ENCODE measurements at regions not wholly inside any gene's neighbourhood (a gene's known extent, or its start where the extent isn't known, plus 50 kb on each side); places are given as distances from the start of the nearest gene placed in this dataset.

DNA sequence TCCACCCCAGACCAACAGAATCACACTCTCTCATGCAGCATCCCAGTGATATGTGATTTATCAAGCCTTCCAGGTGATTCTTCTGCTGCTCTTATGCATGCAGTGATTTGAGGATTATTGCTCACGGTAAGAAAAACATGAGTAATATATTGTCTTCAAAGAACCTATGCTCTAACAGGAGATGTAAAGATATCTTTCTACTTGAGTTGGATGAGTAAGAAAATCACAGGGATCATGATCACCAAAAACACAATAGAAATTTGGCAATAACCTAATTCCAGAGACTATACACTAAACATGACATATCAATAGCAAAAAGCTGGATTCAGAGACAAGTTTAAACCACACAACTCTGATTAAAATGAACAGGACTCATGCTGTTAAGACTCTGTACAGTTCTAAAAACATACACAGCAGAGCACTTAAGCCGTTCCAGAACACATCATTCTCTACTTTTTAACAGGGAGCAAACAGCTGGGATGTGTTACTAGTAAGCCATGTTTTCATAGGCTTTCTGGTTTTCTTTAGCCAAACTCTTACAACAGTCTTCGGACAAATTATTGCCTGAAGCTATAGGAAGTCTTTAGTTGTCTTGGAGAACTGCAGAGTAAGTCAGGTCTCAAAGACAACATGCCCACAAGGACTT is 568.6 kb downstream of the HAO1 start:
- H3K9ac ChIP-seq (ENCODE audit: low read depth, low read length) = no peak overlapping the region
- H3K9me3 ChIP-seq (ENCODE audit: control insufficient read depth, insufficient read depth, low read length) = no peaks in the 10 kb centered on the region
- H3K4me1 ChIP-seq (ENCODE audit: insufficient read depth, low read length) = no peaks in the 10 kb centered on the region
- H3K36me3 ChIP-seq (ENCODE audit: insufficient read depth, low read length) = no peaks in the 10 kb centered on the region

DNA sequence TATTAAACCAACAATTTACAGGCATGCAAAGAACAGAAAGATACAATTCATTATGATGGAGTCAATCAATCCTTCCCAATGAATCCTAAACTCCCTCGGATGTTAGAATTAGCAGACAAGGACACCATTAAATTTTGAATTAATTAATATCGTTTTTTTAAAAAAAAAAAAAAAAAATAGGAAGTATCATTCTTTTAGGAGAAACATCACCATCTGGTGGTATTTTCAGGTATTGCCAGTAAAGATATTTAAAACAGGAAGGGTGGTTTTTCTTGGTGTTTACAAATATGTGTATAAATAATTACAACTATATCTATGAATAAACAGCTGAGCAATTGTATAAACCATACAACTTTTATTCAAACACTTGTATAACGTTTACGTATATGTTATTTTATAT is 564.4 kb downstream of the HAO1 start:
- Histone ChIP-seq H3K4me1 (ENCODE audit: insufficient read depth, low read length) (no peaks in the 10 kb centered on the region; the same call in 1 of the 2 replicates), H3K9me3 (ENCODE audit: control insufficient read depth, insufficient read depth, low read length) (no peaks in the 10 kb centered on the region), H3K9ac (ENCODE audit: low read depth, low read length) (no peak overlapping the region), H3K36me3 (ENCODE audit: insufficient read depth, low read length) (no peaks in the 10 kb centered on the region)

DNA sequence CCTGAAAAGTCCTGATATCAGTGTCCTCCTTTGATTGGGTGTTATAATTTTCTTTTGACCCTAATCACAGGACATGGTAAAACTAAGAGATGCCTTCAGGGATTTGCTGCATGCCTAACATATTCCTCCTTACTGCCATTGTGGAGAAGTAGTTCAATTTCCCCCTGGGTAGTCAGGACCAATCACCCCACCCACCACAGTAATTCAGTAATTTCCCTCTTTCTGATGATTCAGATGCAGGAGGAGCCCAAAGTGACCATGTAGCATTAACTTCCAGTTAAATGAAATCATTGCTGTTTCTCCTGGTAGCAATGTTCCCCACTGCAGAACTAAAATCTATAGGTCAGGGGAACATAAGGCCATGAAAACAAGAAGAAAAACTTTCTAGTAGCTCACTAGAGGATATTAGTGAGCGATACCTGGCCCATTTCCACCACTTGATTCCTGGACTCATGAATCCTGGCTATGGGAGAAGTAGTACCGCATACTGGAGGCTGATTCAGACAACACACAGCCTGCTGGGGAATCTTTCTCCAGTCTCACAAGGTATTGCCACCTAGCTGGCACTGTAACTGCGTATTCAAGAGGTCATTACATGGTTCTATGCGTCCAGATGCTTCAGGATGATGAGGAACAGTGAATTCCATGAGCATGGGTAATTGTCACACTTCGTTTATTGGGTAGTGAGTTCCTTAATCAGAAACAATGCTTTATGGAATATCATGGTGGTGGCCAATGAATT is 561.2 kb downstream of the HAO1 start:
- Histone ChIP-seq H3K9ac (ENCODE audit: low read depth, low read length) (no peak overlapping the region), H3K9me3 (ENCODE audit: control insufficient read depth, insufficient read depth, low read length) (no peaks in the 10 kb centered on the region), H3K4me1 (ENCODE audit: insufficient read depth, low read length) (no peaks in the 10 kb centered on the region; the same call in 1 of the 2 replicates), H3K36me3 (ENCODE audit: insufficient read depth, low read length) (no peaks in the 10 kb centered on the region)

DNA sequence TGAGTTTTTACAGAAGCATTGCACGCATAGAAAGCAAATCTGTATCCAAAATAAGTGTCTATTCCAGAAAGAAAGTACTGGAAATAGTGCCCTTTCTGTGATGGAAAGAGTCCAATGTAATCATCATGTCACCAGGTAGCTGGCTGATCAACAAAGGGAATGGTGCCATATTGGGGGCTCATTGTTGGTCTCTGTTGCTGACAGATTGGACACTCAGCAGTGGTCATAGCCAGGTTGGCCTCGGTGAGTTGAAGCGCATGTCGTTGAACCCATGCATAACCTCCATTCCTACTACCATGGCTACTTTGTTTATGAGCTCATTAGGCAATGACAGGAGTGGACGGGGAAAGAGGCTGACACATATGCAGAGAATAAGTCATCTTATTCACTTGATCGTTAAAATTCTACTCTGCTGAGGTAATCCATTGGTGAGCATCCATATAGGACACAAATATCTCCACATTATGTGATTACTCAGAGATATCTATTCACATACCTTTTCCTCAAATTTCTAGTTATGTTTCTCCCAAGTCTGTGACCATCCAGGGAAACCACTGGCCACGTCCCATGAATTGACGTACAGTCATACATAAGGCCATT is 560.5 kb downstream of the HAO1 start:
- Histone ChIP-seq H3K9me3 (ENCODE audit: control insufficient read depth, insufficient read depth, low read length) (no peaks in the 10 kb centered on the region), H3K9ac (ENCODE audit: low read depth, low read length) (no peak overlapping the region), H3K36me3 (ENCODE audit: insufficient read depth, low read length) (no peaks in the 10 kb centered on the region), H3K4me1 (ENCODE audit: insufficient read depth, low read length) (no peaks in the 10 kb centered on the region; the same call in 1 of the 2 replicates)

DNA sequence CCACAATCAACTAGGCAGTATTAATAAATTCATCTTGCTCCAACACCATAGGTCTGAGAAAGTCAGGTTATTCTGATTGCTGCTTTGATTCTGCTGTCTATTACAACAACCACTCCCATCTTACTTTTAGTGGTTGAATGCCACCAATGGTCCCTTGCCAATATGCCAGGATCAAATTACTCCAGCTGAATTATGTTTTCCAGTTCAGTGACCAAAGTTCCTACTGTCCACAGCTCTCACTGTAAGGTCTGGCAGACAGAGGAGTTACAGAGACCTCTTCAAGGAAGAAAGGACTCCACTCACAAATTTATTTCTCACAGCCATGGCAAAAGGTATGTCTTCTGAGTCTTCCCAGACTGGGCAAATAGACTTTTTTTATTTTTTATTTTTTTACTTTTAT is 557.0 kb downstream of the HAO1 start:
- Histone ChIP-seq H3K4me1 (ENCODE audit: insufficient read depth, low read length) (no peaks in the 10 kb centered on the region), H3K9ac (ENCODE audit: low read depth, low read length) (no peak overlapping the region), H3K36me3 (ENCODE audit: insufficient read depth, low read length) (no peaks in the 10 kb centered on the region), H3K9me3 (ENCODE audit: control insufficient read depth, insufficient read depth, low read length) (no peaks in the 10 kb centered on the region)

DNA sequence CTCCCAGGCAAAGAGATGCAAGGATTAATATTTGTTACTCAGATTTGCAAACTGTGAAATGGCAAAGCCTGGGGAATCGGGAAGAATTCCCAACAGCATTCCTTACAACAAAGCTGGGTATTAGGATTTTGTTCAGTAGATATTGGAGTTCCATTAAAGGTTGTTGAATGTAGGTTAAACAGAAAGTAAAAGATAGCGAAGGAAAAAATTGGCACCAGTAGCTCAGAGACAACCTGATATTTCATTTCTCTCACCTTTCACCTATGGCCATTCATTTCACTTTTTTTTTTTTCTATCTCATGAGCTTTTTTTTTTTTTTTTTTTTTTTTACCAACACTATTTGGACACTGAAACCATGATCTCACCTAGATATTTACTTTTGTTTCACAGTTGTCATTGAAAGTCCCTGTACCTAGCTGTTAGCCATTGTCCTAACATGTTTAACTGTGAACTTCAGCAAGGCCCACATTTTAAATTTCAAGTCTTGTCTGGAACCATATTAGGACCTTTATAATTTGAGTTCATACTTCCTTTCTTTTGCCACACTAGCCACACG is 552.5 kb downstream of the HAO1 start:
- Histone ChIP-seq H3K4me1 (ENCODE audit: insufficient read depth, low read length) (no peaks in the 10 kb centered on the region; the same call in 1 of the 2 replicates), H3K9me3 (ENCODE audit: control insufficient read depth, insufficient read depth, low read length) (no peaks in the 10 kb centered on the region), H3K9ac (ENCODE audit: low read depth, low read length) (no peak overlapping the region), H3K36me3 (ENCODE audit: insufficient read depth, low read length) (no peaks in the 10 kb centered on the region)

DNA sequence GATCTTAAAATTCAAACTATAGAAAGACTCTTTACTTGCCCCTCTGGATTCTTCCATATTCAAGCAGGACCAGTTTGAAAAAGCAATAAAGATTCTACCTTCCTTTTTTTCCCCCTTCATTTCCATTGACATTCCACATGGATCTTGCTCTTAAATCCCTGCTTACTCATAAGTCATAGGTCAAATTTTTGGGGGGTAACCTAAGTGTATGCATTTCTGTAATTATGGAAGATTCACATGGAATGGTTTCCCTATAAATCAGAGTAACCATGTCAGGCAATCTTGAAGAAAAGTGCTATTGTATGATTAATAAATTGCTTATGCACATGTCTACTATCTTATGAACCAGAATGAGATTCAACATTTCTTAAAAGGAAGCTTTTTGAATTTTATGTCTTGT is 551.0 kb downstream of the HAO1 start:
- Histone ChIP-seq H3K36me3 (ENCODE audit: insufficient read depth, low read length) (no peaks in the 10 kb centered on the region), H3K4me1 (ENCODE audit: insufficient read depth, low read length) (no peaks in the 10 kb centered on the region; the same call in 1 of the 2 replicates), H3K9ac (ENCODE audit: low read depth, low read length) (no peak overlapping the region), H3K9me3 (ENCODE audit: control insufficient read depth, insufficient read depth, low read length) (no peaks in the 10 kb centered on the region)

DNA sequence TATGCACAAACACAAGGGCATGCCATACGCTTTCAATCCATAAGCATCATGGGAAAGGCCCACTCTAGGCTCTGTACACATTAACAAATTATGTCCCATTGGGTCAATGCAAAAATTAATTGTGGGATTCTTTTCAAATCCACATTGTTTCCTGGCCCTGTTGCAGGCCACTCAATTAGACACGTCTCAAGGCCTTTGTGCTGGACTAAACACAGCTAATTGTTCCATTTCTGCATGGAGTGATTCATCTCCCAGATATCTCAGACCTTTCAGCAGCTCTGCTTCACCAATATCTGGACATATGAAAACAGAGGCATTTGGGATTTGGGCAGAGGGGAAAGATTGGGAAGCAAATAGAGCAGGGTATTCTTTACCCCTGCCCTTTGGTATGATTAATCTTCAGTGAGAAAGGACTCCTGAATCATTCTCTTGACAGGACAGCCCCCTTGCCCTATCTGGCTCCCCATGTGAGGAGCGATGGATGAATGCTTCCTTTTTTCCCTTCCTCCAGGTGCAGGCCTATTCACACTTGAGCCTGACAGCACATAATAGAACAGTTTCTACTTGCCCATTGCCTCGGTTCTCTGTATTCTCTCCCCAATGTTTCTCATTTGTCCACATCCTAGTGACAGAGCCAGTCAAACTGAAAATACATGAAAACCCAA is 547.6 kb downstream of the HAO1 start:
- no peaks in the 10 kb centered on the region for H3K9me3 ChIP-seq (ENCODE audit: control insufficient read depth, insufficient read depth, low read length)
- H3K36me3 ChIP-seq (ENCODE audit: insufficient read depth, low read length) = no peaks in the 10 kb centered on the region
- H3K9ac ChIP-seq (ENCODE audit: low read depth, low read length) = no peak overlapping the region
- no peaks in the 10 kb centered on the region; the same call in 1 of the 2 replicates for H3K4me1 ChIP-seq (ENCODE audit: insufficient read depth, low read length)

DNA sequence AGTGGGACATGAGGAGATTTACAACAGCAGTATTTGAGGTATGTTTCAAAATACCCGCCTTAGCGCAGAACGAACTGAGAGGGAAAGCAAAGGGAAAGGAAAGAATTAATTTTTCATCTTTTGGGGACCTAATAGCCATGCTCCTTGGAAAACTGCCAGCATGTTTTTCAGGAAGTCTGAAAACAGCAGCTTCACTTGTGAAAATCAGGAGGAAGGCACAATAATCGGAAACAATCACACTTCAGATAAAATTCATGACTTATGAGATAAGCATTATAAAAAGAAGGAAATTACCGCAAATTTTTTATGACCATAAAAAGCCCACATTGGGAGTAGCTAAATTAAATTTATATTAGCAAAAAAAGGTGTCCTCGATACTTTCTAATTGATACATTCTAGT is 541.1 kb downstream of the HAO1 start:
- Histone ChIP-seq H3K36me3 (ENCODE audit: insufficient read depth, low read length) (no peaks in the 10 kb centered on the region), H3K9me3 (ENCODE audit: control insufficient read depth, insufficient read depth, low read length) (no peaks in the 10 kb centered on the region), H3K9ac (ENCODE audit: low read depth, low read length) (no peak overlapping the region), H3K4me1 (ENCODE audit: insufficient read depth, low read length) (no peaks in the 10 kb centered on the region)

DNA sequence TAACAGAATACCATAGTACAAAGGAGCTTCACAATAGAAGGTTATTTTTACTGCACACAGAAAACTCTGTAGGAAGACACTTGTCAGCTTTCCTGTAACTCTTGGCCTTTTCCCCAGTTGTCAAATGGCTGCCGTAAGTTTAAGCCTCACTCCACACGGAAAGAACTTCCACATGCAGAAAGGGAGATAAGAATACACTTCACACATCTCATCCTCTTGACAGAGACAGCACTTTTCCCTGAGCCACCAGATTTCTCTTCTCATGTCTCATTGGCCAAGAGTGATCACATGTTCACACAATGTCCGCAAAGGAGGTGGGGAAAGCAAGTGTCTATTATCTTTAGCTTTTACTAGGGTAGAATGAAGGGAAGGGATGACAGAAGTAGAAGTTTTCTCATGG is 540.7 kb downstream of the HAO1 start:
- H3K9ac ChIP-seq (ENCODE audit: low read depth, low read length) = no peak overlapping the region
- H3K36me3 ChIP-seq (ENCODE audit: insufficient read depth, low read length) = no peaks in the 10 kb centered on the region
- no peaks in the 10 kb centered on the region for H3K9me3 ChIP-seq (ENCODE audit: control insufficient read depth, insufficient read depth, low read length)
- no peaks in the 10 kb centered on the region for H3K4me1 ChIP-seq (ENCODE audit: insufficient read depth, low read length)

DNA sequence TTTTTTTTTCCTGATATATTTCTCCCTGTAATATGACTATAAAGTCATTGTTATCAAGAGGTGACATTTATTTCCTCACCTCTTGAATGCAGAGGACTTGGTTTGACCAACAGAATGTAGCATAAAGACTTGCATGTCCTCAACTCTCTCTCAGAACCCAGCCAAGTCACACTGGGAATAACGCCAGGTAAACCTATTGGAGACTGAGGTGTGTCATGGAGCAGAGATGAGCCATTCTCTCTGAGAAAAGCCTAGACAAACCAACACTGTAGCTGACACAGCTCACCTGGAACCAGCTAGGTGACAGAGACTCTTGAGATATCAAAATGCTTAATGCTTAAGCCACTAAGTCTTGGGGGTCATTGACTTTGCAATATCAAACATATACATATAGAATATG is 533.6 kb downstream of the HAO1 start:
- no peaks in the 10 kb centered on the region for H3K4me1 ChIP-seq (ENCODE audit: insufficient read depth, low read length)
- no peaks in the 10 kb centered on the region for H3K36me3 ChIP-seq (ENCODE audit: insufficient read depth, low read length)
- no peak overlapping the region for H3K9ac ChIP-seq (ENCODE audit: low read depth, low read length)
- no peaks in the 10 kb centered on the region for H3K9me3 ChIP-seq (ENCODE audit: control insufficient read depth, insufficient read depth, low read length)

DNA sequence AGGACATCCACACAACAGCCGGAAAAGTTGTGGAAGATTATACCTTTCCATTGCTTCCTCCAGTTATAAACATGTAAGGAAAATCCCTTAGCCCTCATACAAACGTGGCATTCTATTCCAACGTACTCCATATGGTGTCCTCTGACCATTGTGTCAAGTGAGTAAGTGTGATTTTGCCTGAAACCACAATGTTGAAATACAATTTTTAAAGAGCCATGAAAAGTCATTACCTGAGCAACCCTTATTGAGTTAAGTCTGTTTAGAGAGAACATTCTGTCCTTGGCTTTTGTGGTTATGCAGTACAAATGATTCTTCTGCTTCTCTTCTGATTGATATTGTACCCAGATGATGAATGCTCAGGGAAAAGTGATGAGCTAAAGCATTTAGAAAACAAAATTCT is 530.1 kb downstream of the HAO1 start:
- Histone ChIP-seq H3K36me3 (ENCODE audit: insufficient read depth, low read length) (no peaks in the 10 kb centered on the region), H3K4me1 (ENCODE audit: insufficient read depth, low read length) (no peaks in the 10 kb centered on the region), H3K9me3 (ENCODE audit: control insufficient read depth, insufficient read depth, low read length) (no peaks in the 10 kb centered on the region), H3K9ac (ENCODE audit: low read depth, low read length) (no peak overlapping the region)

DNA sequence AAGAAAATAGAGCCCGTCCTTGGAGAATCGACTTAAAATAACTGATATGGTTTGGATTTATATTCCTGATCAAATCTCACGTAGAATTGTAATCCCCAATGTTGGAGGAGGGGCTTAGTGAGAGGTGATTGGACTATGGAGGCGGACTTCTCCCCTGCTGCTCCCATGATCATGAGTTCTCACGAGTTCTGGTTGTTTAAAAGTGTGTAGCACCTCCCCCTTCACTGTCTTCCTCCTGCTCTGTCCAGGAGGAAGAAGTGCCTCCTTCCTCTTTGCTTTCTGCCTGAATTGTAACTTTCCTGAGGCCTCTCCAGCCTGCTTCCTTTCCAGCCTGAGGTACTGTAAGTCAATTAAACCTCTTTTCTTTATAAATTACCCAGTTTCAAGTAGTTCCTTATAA is 529.2 kb downstream of the HAO1 start:
- Histone ChIP-seq H3K4me1 (ENCODE audit: insufficient read depth, low read length) (no peaks in the 10 kb centered on the region), H3K36me3 (ENCODE audit: insufficient read depth, low read length) (no peaks in the 10 kb centered on the region), H3K9ac (ENCODE audit: low read depth, low read length) (no peak overlapping the region), H3K9me3 (ENCODE audit: control insufficient read depth, insufficient read depth, low read length) (no peaks in the 10 kb centered on the region)

DNA sequence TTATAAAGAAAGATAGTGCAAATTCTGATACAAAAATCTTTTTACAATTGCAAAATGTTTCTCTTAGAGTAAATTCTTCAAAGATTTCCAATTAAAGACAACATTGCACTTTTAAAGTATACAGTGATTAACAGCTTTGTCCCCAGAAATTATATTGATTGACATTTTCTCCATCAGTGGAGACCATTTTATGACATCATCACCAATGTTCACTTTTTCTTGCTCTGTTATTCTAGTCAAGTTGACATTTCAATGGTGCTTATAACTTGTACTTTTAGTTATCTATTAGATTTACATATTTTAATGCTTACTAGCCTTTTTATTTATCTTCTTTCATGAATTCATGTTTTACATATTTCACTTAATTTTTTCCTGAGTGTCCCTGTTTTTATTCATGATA is 524.8 kb downstream of the HAO1 start:
- H3K9me3 ChIP-seq (ENCODE audit: control insufficient read depth, insufficient read depth, low read length) = no peaks in the 10 kb centered on the region
- no peak overlapping the region for H3K9ac ChIP-seq (ENCODE audit: low read depth, low read length)
- no peaks in the 10 kb centered on the region for H3K4me1 ChIP-seq (ENCODE audit: insufficient read depth, low read length)
- no peaks in the 10 kb centered on the region for H3K36me3 ChIP-seq (ENCODE audit: insufficient read depth, low read length)
